DND-41 (cell line): ENCODE measurements at regions not wholly inside any gene's neighbourhood (a gene's known extent, or its start where the extent isn't known, plus 50 kb on each side); places are given as distances from the start of the nearest gene placed in this dataset.

Experiments
- EZH2 ChIP-seq: IDR thresholded peaks from 3 replicates; pipeline ENCODE4 v1.6.1; 2012; ENCODE audit warnings: borderline replicate concordance, low read depth, mild to moderate bottlenecking, moderate library complexity, low read length, inconsistent platforms; ENCODE audit not compliant: severe bottlenecking
- TF ChIP-seq, protein P1 (sequence below): IDR thresholded peaks from 2 replicates; pipeline ENCODE4 v1.5.1; 2012; ENCODE audit warnings: borderline replicate concordance, low read length, moderate library complexity, mild to moderate bottlenecking; ENCODE audit not compliant: poor library complexity, severe bottlenecking; ENCODE audit errors: extremely low read depth

DNA sequence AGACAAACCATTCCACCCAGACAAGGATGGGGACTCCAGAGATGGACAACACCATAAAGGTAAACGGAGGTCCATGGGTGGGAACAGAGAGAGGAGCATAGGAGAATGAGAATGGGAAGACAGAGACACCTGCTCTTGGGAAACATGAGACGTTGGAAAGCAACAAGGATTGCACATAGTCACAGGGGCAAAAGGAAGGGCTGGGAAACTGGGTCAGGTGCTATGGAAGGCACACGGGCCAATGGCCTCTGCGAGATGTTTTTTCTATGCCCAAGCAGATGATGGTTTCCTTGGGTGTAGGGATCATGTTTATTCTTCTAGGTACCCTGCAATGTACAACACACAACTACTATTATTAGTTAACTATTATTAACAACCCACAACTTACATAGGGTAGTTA is 143.6 kb upstream of the AGAP1 start:
- TF ChIP-seq, protein P1, sequence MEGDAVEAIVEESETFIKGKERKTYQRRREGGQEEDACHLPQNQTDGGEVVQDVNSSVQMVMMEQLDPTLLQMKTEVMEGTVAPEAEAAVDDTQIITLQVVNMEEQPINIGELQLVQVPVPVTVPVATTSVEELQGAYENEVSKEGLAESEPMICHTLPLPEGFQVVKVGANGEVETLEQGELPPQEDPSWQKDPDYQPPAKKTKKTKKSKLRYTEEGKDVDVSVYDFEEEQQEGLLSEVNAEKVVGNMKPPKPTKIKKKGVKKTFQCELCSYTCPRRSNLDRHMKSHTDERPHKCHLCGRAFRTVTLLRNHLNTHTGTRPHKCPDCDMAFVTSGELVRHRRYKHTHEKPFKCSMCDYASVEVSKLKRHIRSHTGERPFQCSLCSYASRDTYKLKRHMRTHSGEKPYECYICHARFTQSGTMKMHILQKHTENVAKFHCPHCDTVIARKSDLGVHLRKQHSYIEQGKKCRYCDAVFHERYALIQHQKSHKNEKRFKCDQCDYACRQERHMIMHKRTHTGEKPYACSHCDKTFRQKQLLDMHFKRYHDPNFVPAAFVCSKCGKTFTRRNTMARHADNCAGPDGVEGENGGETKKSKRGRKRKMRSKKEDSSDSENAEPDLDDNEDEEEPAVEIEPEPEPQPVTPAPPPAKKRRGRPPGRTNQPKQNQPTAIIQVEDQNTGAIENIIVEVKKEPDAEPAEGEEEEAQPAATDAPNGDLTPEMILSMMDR: no peak
- no peak for TF ChIP-seq EZH2
